GM21737 (cell line): ENCODE measurements at regions not wholly inside any gene's neighbourhood (a gene's known extent, or its start where the extent isn't known, plus 50 kb on each side); places are given as distances from the start of the nearest gene placed in this dataset.
A peak's percentile ranks its signal among the peaks of the same experiment; 100 is the strongest.
"Not testable (repeated sequence)": the region's sequence is repeated elsewhere in the genome, so short reads cannot be mapped to it uniquely, and the experiment has no call there.

ENCODE experiments used
- ATAC-seq: cut with Tn5 transposase; IDR thresholded peaks from one replicate; pipeline ENCODE4 v1.9.1; 2021; ENCODE audit warnings: mild to moderate bottlenecking, moderate library complexity; ENCODE audit not compliant: unreplicated experiment

- ATAC-seq = peak; percentile 77
These were observed 127.9 kb downstream of the EVA1A start for GRCh38 chr2:75432761-75433361.

GRCh38 chr2:75431763-75432162, 129.0 kb downstream of the EVA1A start:
- peak; percentile 69 for ATAC-seq

DNA sequence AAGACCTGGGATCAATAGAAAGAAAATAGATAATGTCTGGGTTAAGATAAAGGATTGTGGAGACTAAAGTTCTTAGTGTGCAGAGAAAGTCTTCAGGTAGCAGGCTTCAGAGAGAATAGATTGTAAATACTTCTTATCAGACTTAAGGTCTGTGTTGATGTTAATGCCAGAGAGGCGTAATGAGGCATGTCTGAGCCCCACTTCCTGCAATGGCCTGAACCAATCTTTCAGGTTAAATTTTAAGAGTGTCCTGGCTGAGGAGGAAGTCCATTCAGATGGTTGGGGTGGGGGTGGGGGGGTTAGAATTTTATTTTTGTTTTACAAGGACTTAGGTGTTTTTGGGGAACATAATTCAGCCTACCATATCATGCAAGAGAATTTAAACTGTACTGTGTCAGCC, 129.5 kb downstream of the EVA1A start:
- ATAC-seq = no peak

DNA sequence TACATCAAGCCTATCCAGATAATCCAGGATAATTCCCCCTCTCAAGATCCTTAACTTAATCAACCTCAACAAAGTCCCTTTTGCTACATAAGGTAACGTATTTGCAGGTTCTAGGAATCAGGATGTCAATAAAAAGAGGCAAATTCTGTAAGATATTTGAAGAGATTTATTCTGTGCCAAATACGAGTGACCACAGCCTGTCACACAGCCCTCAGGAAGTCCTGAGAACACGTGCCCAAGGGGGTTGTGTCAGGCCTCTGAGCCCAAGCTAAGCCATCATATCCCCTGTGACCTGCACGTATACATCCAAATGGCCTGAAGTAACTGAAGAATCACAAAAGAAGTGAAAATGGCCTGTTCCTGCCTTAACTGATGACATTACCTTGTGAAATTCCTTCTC, 130.3 kb downstream of the EVA1A start:
- not testable (repeated sequence) for ATAC-seq

GRCh38 chr2:75428646-75429443, 131.9 kb downstream of the EVA1A start:
- no peak for ATAC-seq

GRCh38 chr2:75428060-75428459, 132.7 kb downstream of the EVA1A start:
- ATAC-seq = no peak

GRCh38 chr2:75424936-75425619, 135.7 kb downstream of the EVA1A start:
- no peak for ATAC-seq

DNA sequence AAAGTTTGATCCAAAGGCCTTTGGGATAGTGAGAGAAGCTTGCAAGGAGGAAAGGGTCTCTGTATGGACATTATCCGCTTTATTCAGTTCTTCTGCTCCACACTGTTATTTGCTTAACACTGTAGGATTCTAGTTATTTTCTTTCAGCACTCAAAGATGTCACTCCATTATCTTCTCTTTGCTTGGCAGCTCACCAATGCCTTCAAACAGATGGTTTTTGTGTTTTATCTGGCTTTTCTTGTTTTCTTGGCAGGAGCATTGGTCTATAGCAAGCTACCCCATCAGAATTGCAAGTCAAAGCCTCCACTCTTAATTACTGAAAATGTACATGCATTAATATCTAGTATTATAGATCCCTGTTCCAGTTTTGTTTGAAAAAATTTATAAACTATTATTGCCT, 138.8 kb downstream of the EVA1A start:
- no peak for ATAC-seq

GRCh38 chr2:75416420-75417342, 144.1 kb downstream of the EVA1A start:
- peak; percentile 80 for ATAC-seq

GRCh38 chr2:75415731-75416130, 145.0 kb downstream of the EVA1A start:
- ATAC-seq = no peak

DNA sequence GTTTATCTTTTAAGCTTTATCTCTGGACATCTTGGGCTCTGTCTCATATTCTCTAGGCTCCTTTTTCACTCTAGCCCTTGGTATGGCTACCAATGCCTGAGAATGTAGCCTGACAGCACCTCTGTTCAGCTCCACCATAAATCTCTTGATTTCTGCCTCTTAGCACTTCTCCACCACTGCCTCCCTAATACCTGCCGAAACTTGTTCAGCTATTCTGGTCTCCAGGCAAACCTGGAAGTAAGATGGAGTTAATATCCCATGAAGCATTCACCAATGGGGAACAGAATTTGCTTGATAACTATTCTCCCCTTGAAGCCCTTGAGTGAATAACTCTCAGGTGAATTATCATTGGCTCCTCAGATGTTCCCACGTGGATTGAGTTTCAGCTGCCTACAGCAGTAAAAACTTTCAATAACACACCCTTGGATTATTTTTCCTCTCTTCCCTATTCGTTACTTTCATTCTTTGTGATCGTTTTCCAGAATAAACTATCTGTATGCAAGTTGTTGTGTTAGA, 145.6 kb downstream of the EVA1A start:
- no peak for ATAC-seq

- no peak for ATAC-seq
These were observed 149.2 kb downstream of the EVA1A start for GRCh38 chr2:75411574-75411973.

DNA sequence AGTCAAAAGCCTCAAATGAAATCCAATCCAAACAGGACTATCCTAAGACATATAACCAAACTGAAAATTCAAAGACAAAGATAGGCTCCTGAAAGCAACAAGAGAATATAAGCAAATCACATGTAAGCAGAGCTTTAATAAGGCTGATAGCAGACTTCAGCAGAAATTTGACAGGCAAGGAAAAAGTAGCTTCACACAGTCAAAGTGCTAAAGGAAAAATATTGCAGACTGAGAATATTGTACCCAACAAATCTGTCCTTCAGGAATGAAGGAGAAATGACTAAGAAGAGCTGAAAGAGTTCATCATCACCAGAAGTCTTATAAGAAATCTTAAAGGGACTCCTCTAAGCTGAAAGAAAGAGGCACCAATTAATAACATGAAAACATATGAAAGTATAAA, 150.0 kb downstream of the EVA1A start:
- ATAC-seq = no peak

DNA sequence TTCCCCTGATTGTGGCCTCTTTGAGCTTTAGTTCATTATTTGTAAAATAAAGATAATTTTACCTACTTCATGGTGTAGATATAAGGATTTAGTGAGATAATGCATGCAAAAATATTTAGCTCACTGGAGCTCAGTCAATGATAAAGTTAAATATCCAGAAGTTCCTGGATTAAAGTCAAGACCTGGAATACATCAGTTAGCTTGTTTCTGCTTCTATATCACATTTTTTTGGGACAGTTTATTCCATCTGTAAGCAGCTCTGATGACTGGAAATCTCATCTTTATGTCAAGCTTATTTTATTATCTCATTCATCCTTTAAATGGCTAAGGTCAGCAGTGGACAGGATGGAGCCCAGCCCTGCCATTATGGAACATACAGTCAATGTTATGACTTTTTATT, 152.0 kb downstream of the EVA1A start:
- no peak for ATAC-seq

DNA sequence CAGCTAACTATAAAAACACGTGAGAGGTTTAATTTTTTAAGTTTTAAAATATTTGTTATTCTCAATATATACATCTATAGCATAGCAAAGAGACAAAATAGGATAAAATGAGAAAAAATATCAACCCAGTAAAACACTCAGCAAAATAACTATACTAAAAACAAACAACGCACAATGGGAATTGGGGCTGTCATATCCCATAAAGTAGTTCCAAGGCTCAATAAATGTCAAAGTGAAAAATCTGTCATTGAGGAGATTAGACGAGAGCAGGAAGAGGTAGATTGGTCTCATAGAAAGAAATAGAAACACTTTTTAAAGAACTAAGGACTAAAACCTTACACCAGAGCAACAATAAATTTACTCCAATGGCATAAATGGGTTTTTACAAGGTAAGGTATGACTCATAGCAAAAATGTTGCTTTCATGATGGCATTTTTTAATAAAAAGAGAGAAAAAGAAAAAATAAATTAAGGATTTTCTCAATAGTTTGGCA, 153.7 kb downstream of the EVA1A start:
- ATAC-seq = no peak

- ATAC-seq = no peak
These were observed 154.6 kb downstream of the EVA1A start for GRCh38 chr2:75406131-75406581.

- no peak for ATAC-seq
These were observed 155.7 kb downstream of the EVA1A start for GRCh38 chr2:75405000-75405399.

DNA sequence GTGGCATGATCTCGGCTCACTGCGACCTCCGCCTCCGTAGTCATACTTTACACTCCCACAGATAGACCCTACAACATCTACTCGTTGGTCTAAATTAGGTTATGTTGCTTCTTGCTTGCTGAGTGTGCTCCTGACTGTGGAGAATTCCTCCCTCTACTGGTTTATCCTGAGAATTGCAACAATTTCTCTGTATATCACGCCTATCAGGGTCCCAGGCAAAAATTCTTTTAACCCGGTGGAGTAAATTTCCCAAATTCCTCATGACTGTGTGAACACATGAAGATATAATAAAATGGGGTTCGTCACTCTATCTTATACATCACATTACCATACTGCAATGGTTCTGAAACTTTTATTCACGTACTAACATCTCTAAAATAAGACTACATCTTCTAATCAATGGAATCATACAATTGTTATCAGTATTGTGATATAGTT, 156.7 kb downstream of the EVA1A start:
- peak; percentile 89 for ATAC-seq

DNA sequence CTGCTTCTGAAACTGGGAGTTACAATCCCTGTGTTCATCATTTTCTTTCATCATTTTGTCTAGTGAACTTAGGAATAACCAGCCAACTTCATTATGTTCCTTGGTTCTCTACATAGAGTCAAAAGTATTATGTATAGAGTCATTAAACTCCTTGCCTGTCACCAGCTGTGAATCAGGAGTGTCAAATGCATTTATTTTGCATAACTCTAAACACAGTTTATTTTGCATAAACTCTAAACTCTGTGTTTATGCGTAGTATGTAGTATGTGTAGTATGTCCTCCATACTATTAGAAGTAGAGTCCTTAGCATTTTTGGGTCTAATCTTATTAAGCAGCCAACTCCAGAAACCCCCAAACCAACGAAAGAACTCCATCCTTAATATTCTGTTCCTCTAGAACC, 164.4 kb downstream of the EVA1A start:
- ATAC-seq = no peak

DNA sequence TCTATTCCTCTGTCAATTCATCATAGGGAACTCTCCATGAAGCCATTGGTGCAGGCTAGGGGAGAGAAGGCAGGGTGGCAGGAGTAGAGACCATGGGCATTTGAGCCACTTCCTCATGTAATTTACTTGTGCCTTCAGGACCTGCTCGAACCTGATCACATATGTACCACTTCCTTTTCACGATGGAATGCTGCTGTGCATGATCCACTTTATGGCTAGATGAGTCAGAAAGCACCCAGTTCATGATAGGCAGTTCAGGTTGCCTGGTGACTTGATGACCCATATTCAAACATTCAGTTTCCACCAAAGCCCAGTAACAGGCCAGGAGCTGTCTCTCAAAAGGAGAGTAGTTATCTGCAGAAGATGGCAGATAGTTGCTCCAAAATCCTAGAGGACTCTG, 166.0 kb downstream of the EVA1A start:
- ATAC-seq = not testable (repeated sequence)
